ENCODE measurements at regions not wholly inside any gene's neighbourhood (a gene's known extent, or its start where the extent isn't known, plus 50 kb on each side); places are given as distances from the start of the nearest gene placed in this dataset.
"Not testable (repeated sequence)": the region's sequence is repeated elsewhere in the genome, so short reads cannot be mapped to it uniquely, and the experiment has no call there.

DNA sequence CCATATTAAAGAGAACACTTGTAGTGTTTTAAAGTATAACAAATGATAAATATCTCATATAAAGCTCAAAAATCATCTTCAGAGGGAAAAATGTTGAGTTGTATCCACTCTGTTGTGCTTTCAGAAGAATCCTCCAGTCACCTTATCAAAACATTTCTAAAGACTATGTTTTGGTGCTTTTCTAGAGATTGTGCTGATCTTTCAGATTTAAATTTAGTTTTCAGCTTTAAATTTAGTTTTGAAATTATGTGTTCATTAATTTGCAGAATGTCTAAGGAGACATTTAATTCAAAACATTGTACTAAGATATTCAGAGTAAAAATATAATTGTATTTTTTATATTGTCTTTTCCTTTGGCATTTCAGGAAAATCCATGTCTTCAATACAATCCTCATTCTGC lies 303.1 kb upstream of the KYNU start:
- no peak for DNase-seq (ENCODE audit: low read depth)

DNA sequence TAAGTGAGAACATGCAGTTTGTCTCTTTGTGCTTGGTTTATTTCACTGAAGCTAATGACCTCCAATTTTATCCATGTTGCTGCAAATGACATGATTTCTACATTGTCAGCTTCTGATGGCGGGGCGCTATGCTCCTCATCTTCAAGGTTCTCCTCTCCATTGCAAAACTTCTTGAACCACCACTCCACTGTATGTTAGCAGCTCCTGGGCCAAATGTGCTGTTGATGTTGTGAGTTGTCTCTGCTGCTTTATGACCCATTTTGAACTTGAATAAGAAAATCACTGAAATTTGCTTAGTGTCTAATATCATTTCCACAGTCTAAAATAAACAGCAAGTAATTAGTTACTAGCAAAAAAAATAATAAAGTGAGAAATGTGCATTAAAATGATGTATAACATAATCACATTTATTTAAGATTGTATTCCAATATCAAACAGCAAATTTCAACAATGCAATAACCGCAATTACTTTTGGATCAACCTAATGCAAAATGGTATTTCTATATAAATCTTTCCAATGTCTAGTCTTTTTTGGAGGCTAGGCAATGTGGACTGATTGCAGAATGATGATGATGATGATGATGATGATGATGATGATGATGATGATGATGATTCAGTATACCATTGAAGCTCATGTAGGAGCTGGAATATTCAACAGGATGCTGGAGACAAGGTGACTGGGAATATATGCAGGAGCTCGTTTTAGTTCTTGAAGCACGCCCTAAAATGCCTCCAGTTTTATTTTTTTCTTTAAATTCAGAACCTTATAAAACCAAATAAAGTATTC lies 304.9 kb upstream of the KYNU start:
- no peak for DNase-seq (ENCODE audit: low read depth)

GRCh38 chr2:142571934-142572333 lies 305.5 kb upstream of the KYNU start:
- no peak for DNase-seq (ENCODE audit: low read depth)

DNA sequence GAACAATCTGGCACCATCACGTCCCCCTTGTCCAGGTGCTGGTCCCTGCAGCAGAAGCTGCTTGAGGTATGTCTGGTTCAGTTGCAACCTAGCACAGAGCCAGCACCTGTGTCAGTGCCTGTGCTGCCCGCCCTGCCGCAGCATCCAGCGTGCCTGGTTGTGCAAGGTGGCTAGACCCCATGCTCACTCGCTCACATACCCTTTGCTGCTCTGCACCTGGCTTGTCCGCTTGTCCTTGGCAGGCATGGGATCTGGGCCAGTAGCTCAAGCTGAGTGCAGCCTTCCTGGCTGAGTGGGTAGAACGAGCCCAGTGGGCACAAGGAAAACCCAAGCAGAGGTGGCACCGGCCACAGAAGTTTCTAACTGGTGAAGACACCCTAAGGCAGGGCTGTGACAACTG lies 314.6 kb upstream of the KYNU start:
- DNase-seq (ENCODE audit: low read depth), result no peak

DNA sequence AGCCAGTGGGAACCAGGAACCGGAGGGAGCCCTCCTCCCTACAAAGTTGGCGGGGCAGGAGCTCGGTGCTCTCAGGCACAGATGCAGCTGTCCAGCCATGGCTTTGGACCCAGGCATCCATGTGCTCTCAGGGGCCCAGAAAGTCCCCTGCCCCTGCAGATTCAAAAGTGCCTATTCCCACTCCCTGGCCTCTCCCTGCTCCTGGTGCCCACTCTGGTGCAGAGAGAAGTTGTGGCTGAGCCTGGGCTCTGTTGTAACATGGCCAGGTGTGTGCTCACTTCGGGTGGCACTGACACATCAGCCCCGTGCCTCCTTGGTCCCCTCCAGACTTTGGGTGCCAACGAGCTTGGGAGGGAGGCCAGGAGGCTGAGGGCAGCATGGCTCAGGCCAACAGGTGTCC lies 315.8 kb upstream of the KYNU start:
- no peak for DNase-seq (ENCODE audit: low read depth)

DNA sequence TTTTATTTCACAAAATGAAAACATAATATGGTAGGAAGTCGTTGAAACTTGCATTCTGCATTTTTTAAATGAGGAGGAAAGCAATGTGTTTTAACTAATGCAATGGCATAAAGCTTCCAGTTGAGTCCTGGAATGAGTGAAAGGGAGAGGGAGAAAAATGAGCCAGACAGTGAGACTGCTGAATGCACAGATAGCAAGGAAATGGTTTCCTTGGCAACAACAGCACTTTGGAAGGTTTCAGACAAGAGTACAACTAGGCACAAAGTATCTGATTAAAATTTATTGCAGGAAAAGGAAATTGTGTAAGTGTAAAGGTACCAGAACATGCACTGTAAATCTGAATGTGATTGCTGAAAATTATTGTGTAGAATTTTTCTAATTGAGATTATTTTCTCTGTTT lies 320.1 kb upstream of the KYNU start:
- peak; percentile 14 for DNase-seq (ENCODE audit: low read depth)

DNA sequence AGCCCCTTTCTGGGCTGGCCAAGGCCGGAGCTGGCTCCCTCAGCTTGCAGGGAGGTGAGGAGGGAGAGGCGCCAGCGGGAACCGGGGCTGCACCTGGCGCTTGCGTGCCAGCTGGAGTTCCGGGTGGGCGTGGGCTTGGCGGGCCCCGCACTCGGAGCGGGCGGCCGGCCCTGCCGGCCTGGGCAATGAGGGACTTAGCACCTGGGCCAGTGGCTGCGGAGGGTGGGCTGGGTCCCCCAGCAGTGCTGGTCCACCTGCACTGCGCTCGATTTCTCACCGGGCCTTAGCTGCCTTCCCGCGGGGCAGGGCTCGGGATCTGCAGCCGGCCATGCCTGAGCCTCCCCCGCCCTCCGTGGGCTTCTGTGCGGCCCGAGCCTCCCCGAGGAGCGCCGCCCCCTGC lies 331.5 kb upstream of the KYNU start:
- not testable (repeated sequence) for DNase-seq (ENCODE audit: low read depth)

DNA sequence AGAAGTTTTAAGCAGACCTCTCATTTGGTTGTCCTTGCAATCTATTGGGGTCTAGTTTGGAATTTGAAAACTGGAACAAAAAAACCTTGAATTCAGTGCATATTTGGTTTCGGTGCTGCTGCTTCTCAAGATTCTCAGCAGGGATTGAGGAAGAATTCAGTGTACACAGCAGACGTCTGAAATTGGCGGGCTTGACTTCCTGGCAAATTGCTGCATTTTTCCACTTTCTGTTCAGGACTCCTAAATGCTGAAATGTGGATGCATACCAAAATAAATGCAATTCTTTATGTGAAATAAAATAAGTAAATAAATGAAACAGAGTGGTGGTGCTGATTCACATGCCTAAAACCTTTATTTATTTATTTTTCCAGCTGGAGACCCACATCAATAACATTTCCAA lies 332.4 kb upstream of the KYNU start:
- DNase-seq (ENCODE audit: low read depth), result no peak

GRCh38 chr2:142544173-142544572 lies 333.3 kb upstream of the KYNU start:
- DNase-seq (ENCODE audit: low read depth), result no peak

GRCh38 chr2:142542431-142542910 lies 335.0 kb upstream of the KYNU start:
- no peak for DNase-seq (ENCODE audit: low read depth)

DNA sequence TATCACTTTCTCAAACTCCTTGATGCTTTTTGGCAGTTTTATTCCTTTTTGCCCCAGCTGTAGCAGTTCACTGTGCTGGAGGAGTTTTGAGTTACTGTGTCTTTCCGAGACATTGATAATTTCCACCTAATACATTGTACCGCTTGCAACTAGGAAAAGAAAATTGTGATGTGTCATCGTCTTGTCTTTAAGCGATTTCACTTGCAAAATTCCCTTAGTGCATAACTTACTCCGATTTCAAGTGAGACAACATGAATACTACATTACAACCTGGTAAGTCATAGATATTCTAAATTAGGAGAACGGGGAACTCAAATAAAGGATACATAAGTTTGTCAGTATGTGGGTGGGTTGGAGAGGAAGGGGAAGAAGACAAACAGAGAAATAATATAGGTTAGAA lies 340.5 kb upstream of the KYNU start:
- DNase-seq (ENCODE audit: low read depth), result no peak

- DNase-seq (ENCODE audit: low read depth), result no peak
Observed at GRCh38 chr2:142536492-142536891, 341.0 kb upstream of the KYNU start.

GRCh38 chr2:142535311-142535710 lies 342.2 kb upstream of the KYNU start:
- no peak for DNase-seq (ENCODE audit: low read depth)

GRCh38 chr2:142533177-142533576 lies 344.3 kb upstream of the KYNU start:
- DNase-seq (ENCODE audit: low read depth), result peak; percentile 46

GRCh38 chr2:142531377-142531776 lies 346.1 kb upstream of the KYNU start:
- peak; percentile 61 for DNase-seq (ENCODE audit: low read depth)

GRCh38 chr2:142525720-142526119 lies 351.7 kb upstream of the KYNU start:
- DNase-seq (ENCODE audit: low read depth), result no peak

DNA sequence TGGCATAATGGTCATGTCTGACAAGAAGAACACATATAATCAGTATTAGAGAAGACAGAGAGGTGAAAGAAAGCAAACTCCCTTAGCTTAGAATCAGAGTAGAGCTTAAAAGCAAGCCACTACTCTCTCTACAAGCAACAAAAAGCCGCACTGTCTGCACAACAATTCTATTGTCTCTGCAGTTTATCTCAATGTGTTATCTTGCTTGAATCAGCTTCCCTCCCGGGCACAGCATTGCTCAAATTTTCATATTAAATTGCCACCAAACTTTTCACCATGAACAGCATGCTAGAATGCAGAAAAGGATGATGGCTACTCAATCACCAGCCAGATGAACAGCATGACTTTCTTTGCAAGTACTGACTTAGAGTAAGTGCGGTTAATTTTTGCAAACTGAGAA lies 356.0 kb upstream of the KYNU start:
- no peak for DNase-seq (ENCODE audit: low read depth)

DNA sequence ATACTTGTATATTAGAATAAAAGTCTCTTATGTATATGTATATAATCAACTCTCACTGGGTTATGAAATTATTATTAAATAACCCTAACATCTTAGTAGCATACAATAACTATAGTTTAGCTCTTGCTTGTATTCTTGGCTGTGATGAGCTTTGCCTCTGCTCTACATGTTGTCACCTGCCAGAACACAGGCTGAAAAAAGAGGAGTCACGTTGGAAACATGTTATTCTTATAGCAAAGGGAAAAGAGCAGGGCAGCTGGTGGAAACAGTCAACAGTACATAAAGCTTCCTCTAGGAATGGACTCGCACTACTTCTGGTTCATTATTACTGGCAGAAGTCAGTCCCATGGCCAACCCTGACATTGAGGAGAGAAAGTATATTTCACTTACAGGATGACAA lies 362.0 kb upstream of the KYNU start:
- no peak for DNase-seq (ENCODE audit: low read depth)

- no peak for DNase-seq (ENCODE audit: low read depth)
Observed at GRCh38 chr2:142509401-142509800, 368.1 kb upstream of the KYNU start.

GRCh38 chr2:142504754-142505153 lies 372.7 kb upstream of the KYNU start:
- no peak for DNase-seq (ENCODE audit: low read depth)

DNA sequence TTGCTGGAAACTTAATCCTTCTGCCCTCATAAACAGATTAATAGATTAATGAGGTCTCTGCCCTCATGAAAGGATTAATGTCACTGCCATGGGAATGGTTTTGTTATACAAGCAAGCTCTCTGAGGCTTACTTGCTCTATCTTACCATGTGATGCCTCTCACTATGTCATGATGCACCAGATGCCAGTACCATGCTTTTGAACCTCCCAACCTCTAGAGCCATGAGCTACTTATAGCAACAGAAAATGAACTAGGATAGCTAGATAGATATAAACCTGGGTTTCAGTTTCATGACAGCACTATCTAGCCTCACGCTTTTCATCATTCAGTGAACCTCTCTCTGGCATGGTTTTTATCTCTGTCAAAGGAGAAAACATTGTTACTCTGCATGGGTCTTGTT lies 371.6 kb upstream of the LRP1B start:
- DNase-seq (ENCODE audit: low read depth), result no peak

- no peak for DNase-seq (ENCODE audit: low read depth)
Observed at GRCh38 chr2:142495141-142495540, 364.3 kb upstream of the LRP1B start.

DNA sequence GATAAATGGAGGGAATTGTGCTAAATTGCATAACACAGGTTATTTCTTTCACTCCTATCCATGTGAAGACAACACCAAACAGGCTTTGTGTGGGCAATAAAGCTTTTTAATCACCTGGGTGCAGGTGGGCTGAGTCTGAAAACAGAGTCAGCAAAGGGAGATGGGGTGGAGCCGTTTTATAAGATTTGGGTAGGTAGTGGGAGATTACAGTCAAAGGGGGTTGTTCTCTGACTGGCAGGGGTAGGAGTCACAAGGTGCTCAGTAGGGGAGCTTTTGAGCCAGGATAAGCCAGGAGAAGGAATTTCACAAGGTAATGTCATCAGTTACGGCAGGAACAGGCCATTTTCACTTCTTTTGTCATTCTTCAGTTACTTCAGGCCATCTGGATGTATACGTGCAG lies 358.8 kb upstream of the LRP1B start:
- not testable (repeated sequence) for DNase-seq (ENCODE audit: low read depth)

GRCh38 chr2:142484111-142484510 lies 353.3 kb upstream of the LRP1B start:
- no peak for DNase-seq (ENCODE audit: low read depth)

All from iris pigment epithelial cell (primary cell).